Type B pancreatic cell (in vitro differentiated cells): ENCODE measurements at regions not wholly inside any gene's neighbourhood (a gene's known extent, or its start where the extent isn't known, plus 50 kb on each side); places are given as distances from the start of the nearest gene placed in this dataset.

Source experiments
- DNase-seq: peaks from one replicate; pipeline ENCODE4 v3.0.0; 2021; ENCODE audit warnings: mixed read lengths; ENCODE audit not compliant: unreplicated experiment; ENCODE audit errors: extremely low spot score
- H3K27ac Mint-ChIP-seq: 2 replicates; pipeline ENCODE4 v1.8.0; 2021; ENCODE audit warnings: mild to moderate bottlenecking, mixed read lengths
- H3K27me3 Mint-ChIP-seq: 2 replicates; pipeline ENCODE4 v1.8.0; 2021; ENCODE audit warnings: mixed read lengths
- H3K36me3 Mint-ChIP-seq: 2 replicates; pipeline ENCODE4 v1.8.0; 2021; ENCODE audit warnings: mixed read lengths
- H3K4me1 Mint-ChIP-seq: one replicate; pipeline ENCODE4 v1.8.0; 2021; ENCODE audit warnings: mixed read lengths; ENCODE audit not compliant: unreplicated experiment
- H3K4me3 Mint-ChIP-seq: 2 replicates; pipeline ENCODE4 v1.8.0; 2021; ENCODE audit warnings: mild to moderate bottlenecking, mixed read lengths
- H3K9me3 Mint-ChIP-seq: 2 replicates; pipeline ENCODE4 v1.8.0; 2021; ENCODE audit warnings: mixed read lengths
- TF ChIP-seq, protein P1 (sequence below): fragments of 200-600 bp; sonication (generic); conservative IDR thresholded peaks from 2 replicates; pipeline ENCODE4 v1.5.0; 2021; ENCODE audit warnings: antibody characterized with exemption, mild to moderate bottlenecking

- peaks cover 5% of the 10 kb centered on the region for H3K9me3 Mint-ChIP-seq
- H3K4me1 Mint-ChIP-seq: peaks cover 3% of the 10 kb centered on the region
- TF ChIP-seq, protein P1, sequence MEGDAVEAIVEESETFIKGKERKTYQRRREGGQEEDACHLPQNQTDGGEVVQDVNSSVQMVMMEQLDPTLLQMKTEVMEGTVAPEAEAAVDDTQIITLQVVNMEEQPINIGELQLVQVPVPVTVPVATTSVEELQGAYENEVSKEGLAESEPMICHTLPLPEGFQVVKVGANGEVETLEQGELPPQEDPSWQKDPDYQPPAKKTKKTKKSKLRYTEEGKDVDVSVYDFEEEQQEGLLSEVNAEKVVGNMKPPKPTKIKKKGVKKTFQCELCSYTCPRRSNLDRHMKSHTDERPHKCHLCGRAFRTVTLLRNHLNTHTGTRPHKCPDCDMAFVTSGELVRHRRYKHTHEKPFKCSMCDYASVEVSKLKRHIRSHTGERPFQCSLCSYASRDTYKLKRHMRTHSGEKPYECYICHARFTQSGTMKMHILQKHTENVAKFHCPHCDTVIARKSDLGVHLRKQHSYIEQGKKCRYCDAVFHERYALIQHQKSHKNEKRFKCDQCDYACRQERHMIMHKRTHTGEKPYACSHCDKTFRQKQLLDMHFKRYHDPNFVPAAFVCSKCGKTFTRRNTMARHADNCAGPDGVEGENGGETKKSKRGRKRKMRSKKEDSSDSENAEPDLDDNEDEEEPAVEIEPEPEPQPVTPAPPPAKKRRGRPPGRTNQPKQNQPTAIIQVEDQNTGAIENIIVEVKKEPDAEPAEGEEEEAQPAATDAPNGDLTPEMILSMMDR: no peak
- no peak overlapping the region for H3K4me3 Mint-ChIP-seq
- no peaks in the 10 kb centered on the region for H3K36me3 Mint-ChIP-seq
- no peak for DNase-seq
- H3K27ac Mint-ChIP-seq: no peak overlapping the region
- H3K27me3 Mint-ChIP-seq: no peaks in the 10 kb centered on the region
Measured at GRCh38 chr6:48206091-48206490, 95.1 kb upstream of the PTCHD4 start.

GRCh38 chr6:48200869-48201390 lies 89.9 kb upstream of the PTCHD4 start:
- no peak overlapping the region for H3K27ac Mint-ChIP-seq
- no peak for DNase-seq
- H3K4me1 Mint-ChIP-seq: peaks cover 6% of the 10 kb centered on the region
- no peaks in the 10 kb centered on the region for H3K36me3 Mint-ChIP-seq
- no peak overlapping the region for H3K4me3 Mint-ChIP-seq
- H3K9me3 Mint-ChIP-seq: peaks cover 5% of the 10 kb centered on the region
- TF ChIP-seq, protein P1: no peak
- H3K27me3 Mint-ChIP-seq: no peaks in the 10 kb centered on the region

DNA sequence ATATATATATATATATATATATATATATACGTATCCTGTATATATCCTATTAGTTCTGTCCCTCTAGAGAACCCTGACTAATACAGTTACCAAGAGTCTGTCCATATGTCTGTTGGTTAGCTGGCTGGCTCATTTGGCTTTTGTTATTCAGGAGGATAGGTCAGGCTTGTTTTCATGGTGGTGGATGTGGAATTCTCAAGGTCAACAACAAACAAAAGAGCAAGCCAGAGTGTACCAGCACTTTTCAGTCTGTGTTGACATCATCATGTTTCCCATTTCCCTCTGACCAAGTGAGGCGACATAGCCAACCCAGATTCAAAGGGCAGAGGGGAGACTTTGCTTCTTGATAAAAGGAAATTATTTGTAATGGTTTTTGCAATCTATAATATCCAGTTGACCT lies 88.5 kb upstream of the PTCHD4 start:
- Mint-ChIP-seq H3K4me3 (no peak overlapping the region), H3K27ac (no peak overlapping the region), H3K36me3 (no peaks in the 10 kb centered on the region), H3K9me3 (peaks cover 5% of the 10 kb centered on the region), H3K27me3 (no peaks in the 10 kb centered on the region), H3K4me1 (peaks cover 6% of the 10 kb centered on the region)
- TF ChIP-seq, protein P1: no peak
- no peak for DNase-seq

DNA sequence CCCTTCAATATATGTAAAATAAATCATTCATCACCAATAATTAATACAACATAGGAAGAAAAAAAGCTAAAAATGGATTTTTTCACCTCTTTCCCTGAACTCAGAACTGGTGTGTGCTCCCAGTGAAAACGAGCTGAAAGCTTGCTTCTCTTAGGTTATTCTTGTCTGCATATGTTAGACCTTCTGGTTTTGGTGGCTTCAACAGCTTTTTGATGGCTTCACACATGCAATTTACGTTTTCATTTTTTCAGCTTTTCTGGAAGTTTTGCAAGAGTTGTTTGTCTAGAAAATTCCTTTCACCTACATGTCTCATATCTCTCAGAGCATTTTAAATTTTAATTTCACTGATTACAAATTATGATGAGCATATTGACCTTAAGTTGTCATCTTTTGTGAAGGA lies 86.9 kb upstream of the PTCHD4 start:
- H3K4me1 Mint-ChIP-seq: peaks cover 6% of the 10 kb centered on the region

DNA sequence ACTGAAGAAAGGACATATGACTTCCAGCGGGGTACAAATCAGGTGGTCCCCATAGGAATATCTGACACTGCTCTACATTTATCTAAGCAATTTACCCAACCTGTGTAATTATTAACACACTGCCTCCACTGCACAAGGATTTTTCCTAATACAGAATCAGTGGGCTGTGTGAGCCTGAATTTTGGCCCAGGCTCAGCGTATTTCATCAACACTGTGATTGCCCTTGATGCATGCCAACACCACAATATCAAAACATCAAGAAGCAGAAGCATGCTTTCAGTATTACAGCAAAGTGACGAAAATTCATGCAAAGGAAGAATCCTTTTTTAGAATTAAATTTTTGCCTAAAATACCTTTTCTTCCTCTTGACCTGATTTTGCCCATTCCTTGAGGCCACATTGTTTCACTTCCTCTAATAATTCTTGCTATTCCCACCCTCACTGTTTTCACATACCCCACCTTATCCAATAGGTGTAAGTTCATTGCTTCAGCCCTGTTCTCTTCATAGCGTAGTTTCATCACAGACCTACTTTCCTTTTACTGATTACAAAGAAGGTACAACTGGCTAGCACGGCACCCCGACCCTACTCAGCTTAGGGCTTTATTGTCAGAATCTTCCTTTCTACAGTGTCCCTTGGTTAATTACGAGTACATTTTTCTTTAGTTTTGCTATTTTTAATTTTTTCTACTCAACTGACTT lies 83.7 kb upstream of the PTCHD4 start:
- no peaks in the 10 kb centered on the region for H3K9me3 Mint-ChIP-seq
- no peak for DNase-seq
- no peaks in the 10 kb centered on the region for H3K4me1 Mint-ChIP-seq
- TF ChIP-seq, protein P1: no peak
- H3K27ac Mint-ChIP-seq: no peak overlapping the region
- H3K36me3 Mint-ChIP-seq: no peaks in the 10 kb centered on the region
- no peak overlapping the region for H3K4me3 Mint-ChIP-seq
- H3K27me3 Mint-ChIP-seq: no peaks in the 10 kb centered on the region

More for the DNA sequence above, 86.9 kb upstream of the PTCHD4 start:
- H3K36me3 Mint-ChIP-seq: no peaks in the 10 kb centered on the region
- TF ChIP-seq, protein P1: no peak
- no peaks in the 10 kb centered on the region for H3K27me3 Mint-ChIP-seq
- H3K9me3 Mint-ChIP-seq: no peaks in the 10 kb centered on the region
- DNase-seq: no peak
- H3K4me3 Mint-ChIP-seq: no peak overlapping the region
- H3K27ac Mint-ChIP-seq: no peak overlapping the region
